Liver (tissue), 3 donors: ENCODE measurements at regions not wholly inside any gene's neighbourhood (a gene's known extent, or its start where the extent isn't known, plus 50 kb on each side); places are given as distances from the start of the nearest gene placed in this dataset.

Source experiments
- CTCF ChIP-seq: fragments of 150-350 bp; IDR thresholded peaks from 2 replicates; pipeline ENCODE4 v1.5.1; 2017; ENCODE audit warnings: improper control_type of control experiment, low read depth, low read length; ENCODE audit not compliant: missing input control
- GABPA ChIP-seq, 2 donors: IDR thresholded peaks in 1 of 2; conservative IDR thresholded peaks in 1 of 2; 2 replicates each; pipeline ENCODE4 v1.6.1; 2016; ENCODE audit warnings: antibody characterized with exemption in 2 of 2, mild to moderate bottlenecking in 1 of 2, moderate library complexity in 1 of 2
- YY1 ChIP-seq: IDR thresholded peaks from 2 replicates; pipeline ENCODE4 v1.6.1; 2016; ENCODE audit warnings: antibody characterized with exemption, mild to moderate bottlenecking
- donor health status: healthy.
- donor health status: healthy.

GRCh38 chr1:37147392-37147831 is 113.1 kb upstream of the GRIK3 start:
- no peak for TF ChIP-seq CTCF
- TF ChIP-seq GABPA (IDR thresholded peaks at IDR 0.05 in 1 of 2, conservative IDR thresholded peaks at IDR 0.05 in 1 of 2): no peak
- TF ChIP-seq YY1: no peak
